Stomach (tissue), 4 donors: ENCODE measurements at regions not wholly inside any gene's neighbourhood (a gene's known extent, or its start where the extent isn't known, plus 50 kb on each side); places are given as distances from the start of the nearest gene placed in this dataset.

Source experiments
- EP300 ChIP-seq: sonication (generic); formaldehyde crosslinking; IDR thresholded peaks from one replicate; pipeline ENCODE4 v1.6.1; 2017; ENCODE audit warnings: antibody characterized with exemption
- POLR2A ChIP-seq, 4 donors: fragments of 450-650 bp; IDR thresholded peaks; one replicate each; pipeline ENCODE4 v1.6.1; 2016; ENCODE audit warnings: antibody characterized with exemption in 4 of 4, control low read depth in 2 of 4, mild to moderate bottlenecking in 1 of 4, moderate library complexity in 1 of 4
- POLR2AphosphoS5 ChIP-seq, 3 donors: sonication (generic); formaldehyde crosslinking; IDR thresholded peaks; one replicate each; pipeline ENCODE4 v1.6.1; 2016; ENCODE audit warnings: antibody characterized with exemption in 3 of 3
- TF ChIP-seq, protein P1 (sequence below), 7 experiments: fragments of 450-650 bp in 4 of 7; fragments of 200-600 bp in 3 of 7; sonication (generic) in 3 of 7; IDR thresholded peaks; one replicate each; pipeline ENCODE4 v1.5.1; 2016 to 2019; ENCODE audit warnings: antibody characterized with exemption in 7 of 7, control low read depth in 2 of 7, mild to moderate bottlenecking in 1 of 7

GRCh38 chr13:88744289-88744688 is 1073.1 kb downstream of the SLITRK5 start:
- TF ChIP-seq POLR2A (IDR thresholded peaks at IDR 0.05) (no peak), POLR2AphosphoS5 (IDR thresholded peaks at IDR 0.05) (no peak), EP300 (no peak)
- TF ChIP-seq, protein P1, sequence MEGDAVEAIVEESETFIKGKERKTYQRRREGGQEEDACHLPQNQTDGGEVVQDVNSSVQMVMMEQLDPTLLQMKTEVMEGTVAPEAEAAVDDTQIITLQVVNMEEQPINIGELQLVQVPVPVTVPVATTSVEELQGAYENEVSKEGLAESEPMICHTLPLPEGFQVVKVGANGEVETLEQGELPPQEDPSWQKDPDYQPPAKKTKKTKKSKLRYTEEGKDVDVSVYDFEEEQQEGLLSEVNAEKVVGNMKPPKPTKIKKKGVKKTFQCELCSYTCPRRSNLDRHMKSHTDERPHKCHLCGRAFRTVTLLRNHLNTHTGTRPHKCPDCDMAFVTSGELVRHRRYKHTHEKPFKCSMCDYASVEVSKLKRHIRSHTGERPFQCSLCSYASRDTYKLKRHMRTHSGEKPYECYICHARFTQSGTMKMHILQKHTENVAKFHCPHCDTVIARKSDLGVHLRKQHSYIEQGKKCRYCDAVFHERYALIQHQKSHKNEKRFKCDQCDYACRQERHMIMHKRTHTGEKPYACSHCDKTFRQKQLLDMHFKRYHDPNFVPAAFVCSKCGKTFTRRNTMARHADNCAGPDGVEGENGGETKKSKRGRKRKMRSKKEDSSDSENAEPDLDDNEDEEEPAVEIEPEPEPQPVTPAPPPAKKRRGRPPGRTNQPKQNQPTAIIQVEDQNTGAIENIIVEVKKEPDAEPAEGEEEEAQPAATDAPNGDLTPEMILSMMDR (IDR thresholded peaks at IDR 0.05), result no peak
